Uterus (tissue), 3 donors: ENCODE measurements at regions not wholly inside any gene's neighbourhood (a gene's known extent, or its start where the extent isn't known, plus 50 kb on each side); places are given as distances from the start of the nearest gene placed in this dataset.
"Not testable (repeated sequence)": the region's sequence is repeated elsewhere in the genome, so short reads cannot be mapped to it uniquely, and the experiment has no call there.

Experiments used
- DNase-seq, 2 donors: peaks; one replicate each; pipeline ENCODE4 v3.0.0-alpha.2; 2019 to 2020
- H3K27ac ChIP-seq, 2 donors: fragments of 200-600 bp; sonication (generic); 1 replicate in 1 of 2; 2 replicates in 1 of 2; pipeline ENCODE4 v1.5.1; 2016 to 2018
- H3K27me3 ChIP-seq, 2 donors: fragments of 200-600 bp; sonication (generic); one replicate each; pipeline ENCODE4 v1.5.1; 2018 to 2019; ENCODE audit warnings: control low read depth in 1 of 2
- H3K36me3 ChIP-seq, 2 donors: fragments of 200-600 bp; sonication (generic); one replicate each; pipeline ENCODE4 v1.5.1; 2019; ENCODE audit warnings: control low read depth in 1 of 2
- H3K4me1 ChIP-seq, 2 donors: fragments of 200-600 bp; sonication (generic); one replicate each; pipeline ENCODE4 v1.5.1; 2018 to 2019; ENCODE audit warnings: control low read depth in 1 of 2
- H3K4me3 ChIP-seq, 2 donors: fragments of 200-600 bp; sonication (generic); 1 replicate in 1 of 2; 2 replicates in 1 of 2; pipeline ENCODE4 v1.5.1; 2018 to 2019; ENCODE audit warnings: mild to moderate bottlenecking in 1 of 2
- H3K9me3 ChIP-seq, 2 donors: fragments of 200-600 bp; sonication (generic); one replicate each; pipeline ENCODE4 v1.5.1; 2019; ENCODE audit warnings: control low read depth in 1 of 2
- CTCF ChIP-seq, 4 experiments: fragments of 200-600 bp in 2 of 4; fragments of 450-650 bp in 2 of 4; sonication (generic) in 2 of 4; IDR thresholded peaks; one replicate each; pipeline ENCODE4 v1.5.1; 2016 to 2019; ENCODE audit warnings: antibody characterized with exemption in 4 of 4, mild to moderate bottlenecking in 2 of 4, moderate library complexity in 1 of 4
- POLR2A ChIP-seq, 2 donors: fragments of 450-650 bp; IDR thresholded peaks; one replicate each; pipeline ENCODE4 v1.6.1; 2016; ENCODE audit warnings: antibody characterized with exemption in 2 of 2, mild to moderate bottlenecking in 1 of 2, moderate library complexity in 1 of 2
- intact Hi-C: fragments of 100-400 bp; cut with DNase I; formaldehyde crosslinking; loops from one replicate; pipeline ENCODE4 v1.15.1; 2023; ENCODE audit warnings: low total_unique reads
- donor health status: DM: yes; HTN: yes; CAD: no.

GRCh38 chr13:50286324-50286723 lies 271.1 kb downstream of the KCNRG start:
- TF ChIP-seq CTCF (IDR thresholded peaks at IDR 0.05) (no peak), POLR2A (IDR thresholded peaks at IDR 0.05) (no peak)
- Histone ChIP-seq H3K27ac (no peak overlapping the region), H3K9me3 (no peaks in the 10 kb centered on the region), H3K4me3 (no peak overlapping the region), H3K4me1 (no peaks in the 10 kb centered on the region), H3K27me3 (no peaks in the 10 kb centered on the region), H3K36me3 (no peaks in the 10 kb centered on the region)
- DNase-seq, result no peak
- intact Hi-C loops, result no loop called here

- no peaks in the 10 kb centered on the region for H3K9me3 ChIP-seq
- no peak overlapping the region for H3K27ac ChIP-seq
- TF ChIP-seq CTCF (IDR thresholded peaks at IDR 0.05) (no peak), POLR2A (IDR thresholded peaks at IDR 0.05) (no peak)
- H3K4me3 ChIP-seq, result no peak overlapping the region
- no peak for DNase-seq
- intact Hi-C loops, result no loop called here
- no peaks in the 10 kb centered on the region for H3K4me1 ChIP-seq
- H3K36me3 ChIP-seq, result no peaks in the 10 kb centered on the region
- H3K27me3 ChIP-seq, result no peaks in the 10 kb centered on the region
These were observed 274.9 kb downstream of the KCNRG start for GRCh38 chr13:50290186-50290585.

- H3K27ac ChIP-seq, result no peak overlapping the region
These were observed 276.4 kb downstream of the KCNRG start for GRCh38 chr13:50291611-50292010.

GRCh38 chr13:50292081-50292480 lies 276.8 kb downstream of the KCNRG start:
- intact Hi-C loops, result no loop called here
- Histone ChIP-seq H3K27ac (no peak overlapping the region), H3K4me3 (no peak overlapping the region), H3K4me1 (no peaks in the 10 kb centered on the region), H3K27me3 (no peaks in the 10 kb centered on the region), H3K36me3 (no peaks in the 10 kb centered on the region), H3K9me3 (no peaks in the 10 kb centered on the region)
- DNase-seq, result no peak
- no peak for TF ChIP-seq CTCF (IDR thresholded peaks at IDR 0.05)
- TF ChIP-seq POLR2A (IDR thresholded peaks at IDR 0.05), result no peak

More at GRCh38 chr13:50291611-50292010, 276.4 kb downstream of the KCNRG start:
- H3K4me1 ChIP-seq, result no peaks in the 10 kb centered on the region
- intact Hi-C loops, result no loop called here
- no peak for DNase-seq
- no peaks in the 10 kb centered on the region for H3K27me3 ChIP-seq
- no peaks in the 10 kb centered on the region for H3K36me3 ChIP-seq
- no peak for TF ChIP-seq POLR2A (IDR thresholded peaks at IDR 0.05)
- TF ChIP-seq CTCF (IDR thresholded peaks at IDR 0.05), result no peak
- H3K9me3 ChIP-seq, result no peaks in the 10 kb centered on the region
- no peak overlapping the region for H3K4me3 ChIP-seq

- DNase-seq, H3K4me3 ChIP-seq, H3K36me3 ChIP-seq, H3K27me3 ChIP-seq, H3K4me1 ChIP-seq, intact Hi-C loops, H3K27ac ChIP-seq, H3K9me3 ChIP-seq: not testable (repeated sequence)
These were observed 279.2 kb downstream of the KCNRG start for GRCh38 chr13:50294425-50294824.

- no peaks in the 10 kb centered on the region for H3K36me3 ChIP-seq
- DNase-seq, result no peak
- H3K4me3 ChIP-seq, result no peak overlapping the region
- TF ChIP-seq POLR2A (IDR thresholded peaks at IDR 0.05) (no peak), CTCF (IDR thresholded peaks at IDR 0.05) (no peak)
- H3K9me3 ChIP-seq, result no peaks in the 10 kb centered on the region
- H3K4me1 ChIP-seq, result no peaks in the 10 kb centered on the region
- no peaks in the 10 kb centered on the region for H3K27me3 ChIP-seq
- intact Hi-C loops, result no loop called here
- H3K27ac ChIP-seq, result no peak overlapping the region
These were observed 284.5 kb downstream of the KCNRG start for GRCh38 chr13:50299546-50300249.
